Neural progenitor cell (in vitro differentiated cells): ENCODE measurements at regions not wholly inside any gene's neighbourhood (a gene's known extent, or its start where the extent isn't known, plus 50 kb on each side); places are given as distances from the start of the nearest gene placed in this dataset.

Experiments
- DNase-seq: peaks from one replicate; pipeline ENCODE4 v3.0.0-alpha.2; 2016; ENCODE audit warnings: low spot score
- H2AFZ ChIP-seq: fragments of 200-600 bp; sonication (generic); replicated peaks from 2 replicates; pipeline ENCODE4 v1.6.1; 2016; ENCODE audit warnings: antibody characterized with exemption
- H3F3A ChIP-seq: fragments of 200-600 bp; sonication (generic); 2 replicates; pipeline ENCODE4 v1.6.1; 2016; ENCODE audit warnings: antibody characterized with exemption, low read depth
- H3K27ac ChIP-seq: fragments of 200-600 bp; sonication (generic); 2 replicates; pipeline ENCODE4 v1.5.1; 2016; ENCODE audit warnings: mild to moderate bottlenecking
- H3K27me3 ChIP-seq: fragments of 200-600 bp; sonication (generic); 2 replicates; pipeline ENCODE4 v1.6.1; 2016; ENCODE audit warnings: mild to moderate bottlenecking, moderate library complexity
- H3K36me3 ChIP-seq: fragments of 200-600 bp; sonication (generic); 2 replicates; pipeline ENCODE4 v1.5.1; 2016
- H3K4me1 ChIP-seq: fragments of 200-600 bp; sonication (generic); 2 replicates; pipeline ENCODE4 v1.6.1; 2016; ENCODE audit warnings: mixed run types
- H3K4me2 ChIP-seq: fragments of 200-600 bp; sonication (generic); 2 replicates; pipeline ENCODE4 v1.6.1; 2016
- H3K4me3 ChIP-seq: fragments of 200-600 bp; sonication (generic); 2 replicates; pipeline ENCODE4 v1.5.1; 2016
- H3K79me2 ChIP-seq: fragments of 200-600 bp; sonication (generic); 2 replicates; pipeline ENCODE4 v1.6.1; 2016; ENCODE audit warnings: low read depth
- H3K9ac ChIP-seq: fragments of 200-600 bp; sonication (generic); 2 replicates; pipeline ENCODE4 v1.6.1; 2016
- H3K9me3 ChIP-seq: fragments of 200-600 bp; sonication (generic); 2 replicates; pipeline ENCODE4 v1.5.1; 2016; ENCODE audit warnings: low read depth
- H4K20me1 ChIP-seq: fragments of 200-600 bp; sonication (generic); 2 replicates; pipeline ENCODE4 v1.6.1; 2016; ENCODE audit warnings: low read depth
- H3K27ac Mint-ChIP-seq: 3 replicates; pipeline ENCODE4 v1.8.0; 2021; ENCODE audit warnings: mixed read lengths
- H3K27me3 Mint-ChIP-seq: 2 replicates; pipeline ENCODE4 v1.8.0; 2022; ENCODE audit warnings: low read depth, mild to moderate bottlenecking, inconsistent platforms, moderate library complexity, mixed read lengths; ENCODE audit not compliant: insufficient read depth
- H3K36me3 Mint-ChIP-seq: 3 replicates; pipeline ENCODE4 v1.8.0; 2021; ENCODE audit warnings: mixed read lengths
- H3K4me1 Mint-ChIP-seq: 3 replicates; pipeline ENCODE4 v1.8.0; 2021; ENCODE audit warnings: mixed read lengths
- H3K4me3 Mint-ChIP-seq: 3 replicates; pipeline ENCODE4 v1.8.0; 2021; ENCODE audit warnings: mild to moderate bottlenecking, moderate library complexity, mixed read lengths
- H3K9me3 Mint-ChIP-seq: 3 replicates; pipeline ENCODE4 v1.8.0; 2020; ENCODE audit warnings: mixed read lengths
- EZH2 ChIP-seq: fragments of 200-600 bp; sonication (generic); IDR thresholded peaks from 2 replicates; pipeline ENCODE4 v1.6.1; 2017; ENCODE audit warnings: antibody characterized with exemption, mild to moderate bottlenecking, moderate library complexity
- EZH2phosphoT487 ChIP-seq: fragments of 200-600 bp; sonication (generic); IDR thresholded peaks from 2 replicates; pipeline ENCODE4 v1.6.1; 2017; ENCODE audit warnings: antibody characterized with exemption
- TF ChIP-seq, protein P1 (sequence below): fragments of 200-600 bp; sonication (generic); IDR thresholded peaks from 2 replicates; pipeline ENCODE4 v1.5.1; 2017; ENCODE audit warnings: antibody characterized with exemption, mild to moderate bottlenecking

DNA sequence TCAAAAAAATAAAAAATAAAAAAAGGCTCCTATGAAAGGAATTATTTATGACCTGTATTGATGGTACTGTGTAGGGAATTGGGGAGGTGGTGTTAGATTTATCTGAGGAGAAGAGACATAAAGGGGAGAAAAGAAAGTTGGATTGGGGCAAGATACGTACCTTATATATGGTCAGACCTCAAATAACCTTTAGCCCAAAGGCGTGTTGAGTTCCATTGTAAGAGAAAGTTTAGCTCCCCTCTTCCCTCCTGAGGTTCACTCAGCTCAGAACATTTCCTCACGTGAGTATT is 296.9 kb downstream of the ADGB start:
- Mint-ChIP-seq H3K9me3 (no peaks in the 10 kb centered on the region), H3K4me3 (no peak overlapping the region), H3K27ac (no peak overlapping the region), H3K27me3 (no peaks in the 10 kb centered on the region), H3K36me3 (no peaks in the 10 kb centered on the region), H3K4me1 (peaks cover 3% of the 10 kb centered on the region)
- Histone ChIP-seq H3K79me2 (no peaks in the 10 kb centered on the region), H3K4me3 (no peak overlapping the region), H2AFZ (no peak overlapping the region), H3F3A (no peaks in the 10 kb centered on the region), H3K27me3 (no peaks in the 10 kb centered on the region), H3K27ac (no peak overlapping the region), H3K36me3 (no peaks in the 10 kb centered on the region), H3K4me1 (no peaks in the 10 kb centered on the region), H3K4me2 (no peak overlapping the region), H4K20me1 (no peaks in the 10 kb centered on the region), H3K9me3 (no peaks in the 10 kb centered on the region), H3K9ac (no peak overlapping the region)
- TF ChIP-seq EZH2phosphoT487 (no peak), EZH2 (no peak)
- TF ChIP-seq, protein P1, sequence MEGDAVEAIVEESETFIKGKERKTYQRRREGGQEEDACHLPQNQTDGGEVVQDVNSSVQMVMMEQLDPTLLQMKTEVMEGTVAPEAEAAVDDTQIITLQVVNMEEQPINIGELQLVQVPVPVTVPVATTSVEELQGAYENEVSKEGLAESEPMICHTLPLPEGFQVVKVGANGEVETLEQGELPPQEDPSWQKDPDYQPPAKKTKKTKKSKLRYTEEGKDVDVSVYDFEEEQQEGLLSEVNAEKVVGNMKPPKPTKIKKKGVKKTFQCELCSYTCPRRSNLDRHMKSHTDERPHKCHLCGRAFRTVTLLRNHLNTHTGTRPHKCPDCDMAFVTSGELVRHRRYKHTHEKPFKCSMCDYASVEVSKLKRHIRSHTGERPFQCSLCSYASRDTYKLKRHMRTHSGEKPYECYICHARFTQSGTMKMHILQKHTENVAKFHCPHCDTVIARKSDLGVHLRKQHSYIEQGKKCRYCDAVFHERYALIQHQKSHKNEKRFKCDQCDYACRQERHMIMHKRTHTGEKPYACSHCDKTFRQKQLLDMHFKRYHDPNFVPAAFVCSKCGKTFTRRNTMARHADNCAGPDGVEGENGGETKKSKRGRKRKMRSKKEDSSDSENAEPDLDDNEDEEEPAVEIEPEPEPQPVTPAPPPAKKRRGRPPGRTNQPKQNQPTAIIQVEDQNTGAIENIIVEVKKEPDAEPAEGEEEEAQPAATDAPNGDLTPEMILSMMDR, result no peak
- no peak for DNase-seq

DNA sequence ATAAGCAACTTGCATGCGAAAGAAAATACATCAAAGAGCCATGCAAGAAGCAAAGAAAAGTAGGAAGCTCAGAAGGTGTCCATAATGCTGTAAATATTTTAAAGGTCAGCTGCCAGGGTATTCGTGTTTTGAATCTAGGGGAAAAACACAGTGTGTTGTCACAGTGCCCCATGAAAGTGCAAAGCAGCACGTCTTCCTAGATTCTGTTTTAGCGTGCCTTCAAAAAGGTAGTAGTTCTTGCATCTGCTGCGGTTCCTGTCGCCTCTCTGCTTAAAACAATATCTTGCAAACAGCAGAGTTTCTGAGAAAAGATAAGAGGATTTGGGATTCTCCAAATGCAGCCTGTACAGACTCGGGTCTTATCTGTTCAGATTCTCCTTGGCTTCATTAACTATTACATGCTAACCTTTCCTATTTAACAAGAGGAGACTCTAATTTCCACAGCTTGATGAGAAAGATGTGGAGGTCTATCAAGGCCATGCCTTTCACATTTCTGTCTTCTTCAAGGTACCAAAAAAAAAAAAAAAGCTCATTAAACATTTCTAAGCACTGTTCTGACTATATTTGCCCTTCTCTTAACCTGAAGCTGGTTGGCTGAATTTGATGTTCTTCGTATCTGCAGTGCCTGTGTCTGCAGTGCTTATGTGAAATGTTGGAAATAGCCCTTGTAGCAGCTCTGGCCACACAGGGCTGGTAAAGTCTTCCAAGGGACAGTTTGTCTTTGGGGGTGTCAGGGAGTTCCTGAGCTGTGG is 297.5 kb downstream of the ADGB start:
- H3K27ac Mint-ChIP-seq, result no peak overlapping the region
- H3K4me1 Mint-ChIP-seq, result peaks cover 3% of the 10 kb centered on the region
- H3K4me2 ChIP-seq, result no peak overlapping the region

DNA sequence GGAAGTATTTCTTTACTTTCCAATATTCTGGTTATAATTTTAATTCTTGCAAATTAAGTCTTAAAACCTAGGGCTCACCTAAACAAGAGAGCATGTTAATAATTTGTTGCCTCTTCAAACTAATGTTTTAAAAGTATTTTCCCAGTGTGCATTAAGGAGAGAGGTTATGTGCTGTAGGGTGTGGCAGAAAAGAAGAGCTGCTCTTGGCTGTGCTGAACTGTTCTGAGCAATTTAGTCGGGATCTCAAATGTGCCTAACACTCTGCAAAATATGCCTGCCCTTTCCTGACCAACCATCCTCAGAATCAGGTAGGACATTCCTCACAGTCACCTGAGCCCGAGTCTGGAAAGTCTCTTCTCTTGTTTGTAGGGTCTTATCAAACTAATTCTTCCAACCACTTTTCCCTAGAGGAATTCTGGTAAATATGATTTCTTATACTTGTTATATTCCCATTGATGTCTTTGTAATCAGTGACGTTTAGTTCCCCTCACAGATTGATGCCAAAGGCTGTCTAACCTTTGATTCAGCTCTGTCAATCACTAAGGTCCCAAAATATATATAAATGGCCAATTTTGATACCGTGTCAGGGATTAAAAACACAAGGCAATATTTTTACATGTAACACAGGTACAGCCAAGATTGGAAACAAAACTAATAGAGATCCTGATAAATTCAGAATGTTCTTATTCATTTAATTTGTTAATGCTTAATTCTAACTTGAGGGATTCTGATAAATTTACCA is 298.4 kb downstream of the ADGB start:
- H3K27me3 Mint-ChIP-seq, result no peaks in the 10 kb centered on the region
- Histone ChIP-seq H3K9ac (no peak overlapping the region), H3K36me3 (no peaks in the 10 kb centered on the region), H3F3A (no peaks in the 10 kb centered on the region), H3K27me3 (no peaks in the 10 kb centered on the region), H3K4me2 (no peak overlapping the region), H3K79me2 (no peaks in the 10 kb centered on the region), H4K20me1 (no peaks in the 10 kb centered on the region), H3K27ac (no peak overlapping the region), H3K9me3 (no peaks in the 10 kb centered on the region), H3K4me1 (no peaks in the 10 kb centered on the region), H2AFZ (no peak overlapping the region), H3K4me3 (no peak overlapping the region)
- no peaks in the 10 kb centered on the region for H3K9me3 Mint-ChIP-seq
- no peaks in the 10 kb centered on the region for H3K36me3 Mint-ChIP-seq
- H3K27ac Mint-ChIP-seq, result no peak overlapping the region
- DNase-seq, result no peak
- H3K4me1 Mint-ChIP-seq, result peaks cover 3% of the 10 kb centered on the region
- TF ChIP-seq, protein P1, result no peak
- TF ChIP-seq EZH2phosphoT487, result no peak
- TF ChIP-seq EZH2, result no peak
- H3K4me3 Mint-ChIP-seq, result no peak overlapping the region

More for the DNA sequence above, 297.5 kb downstream of the ADGB start:
- H3K27me3 ChIP-seq, result no peaks in the 10 kb centered on the region
- no peak overlapping the region for H2AFZ ChIP-seq
- TF ChIP-seq EZH2phosphoT487, result no peak
- TF ChIP-seq, protein P1, result no peak
- no peak for TF ChIP-seq EZH2
- no peaks in the 10 kb centered on the region for H3K36me3 ChIP-seq
- H3K9ac ChIP-seq, result no peak overlapping the region
- H3K4me1 ChIP-seq, result no peaks in the 10 kb centered on the region
- H4K20me1 ChIP-seq, result no peaks in the 10 kb centered on the region
- no peak overlapping the region for H3K4me3 ChIP-seq
- no peak overlapping the region for H3K27ac ChIP-seq
- H3K4me3 Mint-ChIP-seq, result no peak overlapping the region
- H3F3A ChIP-seq, result no peaks in the 10 kb centered on the region
- H3K9me3 ChIP-seq, result no peaks in the 10 kb centered on the region
- no peaks in the 10 kb centered on the region for H3K36me3 Mint-ChIP-seq
- H3K27me3 Mint-ChIP-seq, result no peaks in the 10 kb centered on the region
- no peak for DNase-seq
- no peaks in the 10 kb centered on the region for H3K79me2 ChIP-seq
- no peaks in the 10 kb centered on the region for H3K9me3 Mint-ChIP-seq
